GM12874 (cell line): ENCODE measurements at regions not wholly inside any gene's neighbourhood (a gene's known extent, or its start where the extent isn't known, plus 50 kb on each side); places are given as distances from the start of the nearest gene placed in this dataset.

Experiments
- CTCF ChIP-seq: IDR thresholded peaks from 2 replicates; pipeline ENCODE4 v1.5.1; 2011; ENCODE audit warnings: low read depth, mild to moderate bottlenecking, control low read depth, low read length, moderate library complexity; ENCODE audit not compliant: insufficient read depth

GRCh38 chrX:115889121-115889890 lies 281.2 kb upstream of the AGTR2 start:
- TF ChIP-seq CTCF = no peak

GRCh38 chrX:115892056-115892708 lies 278.4 kb upstream of the AGTR2 start:
- no peak for TF ChIP-seq CTCF

GRCh38 chrX:115892787-115893671 lies 277.5 kb upstream of the AGTR2 start:
- no peak for TF ChIP-seq CTCF

- TF ChIP-seq CTCF = no peak
These were observed 276.5 kb upstream of the AGTR2 start for GRCh38 chrX:115894087-115894486.

GRCh38 chrX:115895678-115896329 lies 274.7 kb upstream of the AGTR2 start:
- no peak for TF ChIP-seq CTCF

GRCh38 chrX:115896362-115896761 lies 274.2 kb upstream of the AGTR2 start:
- no peak for TF ChIP-seq CTCF
